GM12878 (cell line): ENCODE measurements at regions not wholly inside any gene's neighbourhood (a gene's known extent, or its start where the extent isn't known, plus 50 kb on each side); places are given as distances from the start of the nearest gene placed in this dataset.

ENCODE experiments used
- ATAC-seq: fragments of 200-7000 bp; cut with Tn5 transposase; 3 replicates; pipeline ENCODE4 v1.9.1; 2020; ENCODE audit warnings: mild to moderate bottlenecking, moderate library complexity
- BruUV-seq: library from RNA; stranded (reverse); fragments of 400-500 nt; replicated peaks from 2 replicates; lab custom pipeline; 2021; lab: Mats Ljungman, UMichigan
- CTCF ChIA-PET: fragments of 300-600 bp; sonication (Branson Sonifier 250); formaldehyde crosslinking; extraction: SDS; loops from one replicate; lab custom pipeline; 2021; ENCODE audit warnings: inconsistent platforms; lab: Yijun Ruan, JAX
- POLR2A ChIA-PET: fragments of 350-600 bp; formaldehyde crosslinking; extraction: SDS; loops from one replicate; lab custom pipeline; 2021; ENCODE audit warnings: inconsistent platforms; lab: Charles Lee
- RAD21 ChIA-PET: fragments of 300-600 bp; sonication (Branson Sonifier 250); formaldehyde crosslinking; loops from one replicate; lab custom pipeline; 2023; ENCODE audit warnings: antibody characterized with exemption; ENCODE audit not compliant: unreplicated experiment; lab: Charles Lee
- SMC1A ChIA-PET: fragments of 300-600 bp; sonication (Branson Sonifier 250); formaldehyde crosslinking; loops from one replicate; lab custom pipeline; 2023; ENCODE audit not compliant: unreplicated experiment, uncharacterized antibody; lab: Charles Lee
- DNase-seq: peaks from one replicate; pipeline ENCODE4 v3.0.0-alpha.2; 2011; ENCODE audit warnings: low read depth, low spot score
- FAIRE-seq: peaks from 3 replicates; lab custom pipeline; 2011; peaks lifted over from hg19 to GRCh38; lab: Jason Lieb, UNC
- H2AFZ ChIP-seq: 2 replicates; pipeline ENCODE4 v1.6.0; 2011; ENCODE audit warnings: low read depth, low read length, control low read depth; ENCODE audit not compliant: control insufficient read depth
- H3K27ac ChIP-seq: 2 replicates; pipeline ENCODE4 v1.5.1; 2011; ENCODE audit warnings: control low read depth; ENCODE audit not compliant: control insufficient read depth, insufficient read depth
- H3K27me3 ChIP-seq, 2 experiments: replicated peaks in 1 of 2; 2 replicates each; pipeline versions ENCODE4 v1.6.0 to v1.6.1; 2011; ENCODE audit warnings: low read length in 1 of 2; ENCODE audit not compliant: control insufficient read depth in 2 of 2, insufficient read depth in 2 of 2
- H3K36me3 ChIP-seq, 2 experiments: 2 replicates each; pipeline ENCODE4 v1.5.1; 2011; ENCODE audit warnings: low read length in 1 of 2; ENCODE audit not compliant: control insufficient read depth in 2 of 2, insufficient read depth in 2 of 2
- H3K4me1 ChIP-seq: 2 replicates; pipeline ENCODE4 v1.6.1; 2011; ENCODE audit warnings: mild to moderate bottlenecking, low read length, moderate library complexity, mixed read lengths; ENCODE audit not compliant: control insufficient read depth, insufficient read depth
- H3K4me2 ChIP-seq: 2 replicates; pipeline ENCODE4 v1.6.0; 2011; ENCODE audit warnings: control low read depth; ENCODE audit not compliant: control insufficient read depth, insufficient read depth
- H3K4me3 ChIP-seq: fragments of 200-600 bp; sonication (generic); 2 replicates; pipeline ENCODE4 v1.5.1; 2016
- H3K79me2 ChIP-seq: 2 replicates; pipeline ENCODE4 v1.6.0; 2011; ENCODE audit warnings: low read length; ENCODE audit not compliant: control insufficient read depth, insufficient read depth
- H3K9ac ChIP-seq: 2 replicates; pipeline ENCODE4 v1.8.0; 2011; ENCODE audit warnings: low read length, control low read depth, mixed read lengths; ENCODE audit not compliant: control insufficient read depth, insufficient read depth
- H3K9me3 ChIP-seq: replicated peaks from 3 replicates; pipeline ENCODE4 v1.5.1; 2011; ENCODE audit warnings: mild to moderate bottlenecking, low read length; ENCODE audit not compliant: control insufficient read depth, insufficient read depth
- H4K20me1 ChIP-seq: 2 replicates; pipeline ENCODE4 v1.6.0; 2011; ENCODE audit not compliant: control insufficient read depth, insufficient read depth
- IRF5 ChIP-seq: fragments of 450-650 bp; IDR thresholded peaks from 2 replicates; pipeline ENCODE4 v1.6.1; 2017; ENCODE audit warnings: borderline replicate concordance
- SIN3A ChIP-seq: IDR thresholded peaks from 2 replicates; pipeline ENCODE4 v1.6.1; 2012; ENCODE audit warnings: low read depth, low read length, improper control_type of control experiment
- ZBTB33 ChIP-seq: fragments of 450-650 bp; IDR thresholded peaks from 2 replicates; pipeline ENCODE4 v1.6.1; 2017; ENCODE audit warnings: mild to moderate bottlenecking
- ZNF384 ChIP-seq: IDR thresholded peaks from 2 replicates; pipeline ENCODE4 v1.6.1; 2012; ENCODE audit warnings: low read depth, mild to moderate bottlenecking, low read length, improper control_type of control experiment, borderline replicate concordance
- WGBS: methylation state at CpG from one replicate; pipeline ENCODE4 v1.1.6; 2016; ENCODE audit warnings: low lambda C conversion rate; ENCODE audit not compliant: insufficient replicate concordance, insufficient coverage; ENCODE audit errors: missing lambda C conversion rate; 5-methylcytosine and 5-hydroxymethylcytosine counted together
- in situ Hi-C: fragments of 300-500 bp; cut with MboI; formaldehyde crosslinking; loops from 9 replicates; pipeline ENCODE4 v1.14.3; 2018; ENCODE audit warnings: mixed read lengths
- intact Hi-C: fragments of 100-400 bp; cut with micrococcal nuclease; formaldehyde crosslinking; loops from one replicate; pipeline ENCODE4 v1.14.2; 2022; ENCODE audit not compliant: unreplicated experiment

- TF ChIP-seq ZBTB33 (no peak), IRF5 (no peak)
Observed at GRCh38 chr9:3001311-3001710, 157.4 kb upstream of the PUM3 start (continued).

- DNase-seq: no peak
- no TSS peak for BruUV-seq
Observed at GRCh38 chr9:2992427-2992826, 148.5 kb upstream of the PUM3 start.

GRCh38 chr9:2991292-2991691 lies 147.4 kb upstream of the PUM3 start:
- H2AFZ ChIP-seq: no peak overlapping the region
- H3K9ac ChIP-seq: no peak overlapping the region
- TF ChIP-seq SIN3A: no peak
- TF ChIP-seq, all 136 proteins: peak for 0
- H3K4me2 ChIP-seq: no peak overlapping the region
- H3K4me1 ChIP-seq: no peaks in the 10 kb centered on the region
- H3K79me2 ChIP-seq: no peaks in the 10 kb centered on the region
- no peaks in the 10 kb centered on the region for H3K36me3 ChIP-seq
- no peaks in the 10 kb centered on the region for H3K9me3 ChIP-seq
- ChIA-PET SMC1A (no interaction called here), CTCF (no interaction called here), RAD21 (no interaction called here), POLR2A (no interaction called here)
- ATAC-seq (no peak), FAIRE-seq (no peak), DNase-seq (no peak)
- BruUV-seq: no TSS peak
- no peaks in the 10 kb centered on the region for H4K20me1 ChIP-seq
- intact Hi-C loops (no loop called here), in situ Hi-C loops (no loop called here)
- H3K27ac ChIP-seq: no peak overlapping the region
- no peaks in the 10 kb centered on the region for H3K27me3 ChIP-seq
- H3K4me3 ChIP-seq: no peak overlapping the region

More at GRCh38 chr9:2992427-2992826, 148.5 kb upstream of the PUM3 start:
- no peak for TF ChIP-seq ZNF384
- TF ChIP-seq, all 136 proteins: peak for 0
- Histone ChIP-seq H3K9ac (no peak overlapping the region), H3K79me2 (no peaks in the 10 kb centered on the region), H3K36me3 (no peaks in the 10 kb centered on the region), H3K4me1 (no peaks in the 10 kb centered on the region), H4K20me1 (no peaks in the 10 kb centered on the region), H3K4me3 (no peak overlapping the region), H3K9me3 (no peaks in the 10 kb centered on the region), H3K4me2 (no peak overlapping the region), H3K27ac (no peak overlapping the region), H2AFZ (no peak overlapping the region), H3K27me3 (no peaks in the 10 kb centered on the region)
- FAIRE-seq: no peak
- ATAC-seq: no peak
- intact Hi-C loops (no loop called here), in situ Hi-C loops (no loop called here)
- RAD21 ChIA-PET: no interaction called here
- SMC1A ChIA-PET: no interaction called here
- CTCF ChIA-PET: no interaction called here
- POLR2A ChIA-PET: no interaction called here
- 22% methylated on average over 1 of the region's 1 CpG for WGBS
